ENCODE measurements at regions not wholly inside any gene's neighbourhood (a gene's known extent, or its start where the extent isn't known, plus 50 kb on each side); places are given as distances from the start of the nearest gene placed in this dataset.

DNA sequence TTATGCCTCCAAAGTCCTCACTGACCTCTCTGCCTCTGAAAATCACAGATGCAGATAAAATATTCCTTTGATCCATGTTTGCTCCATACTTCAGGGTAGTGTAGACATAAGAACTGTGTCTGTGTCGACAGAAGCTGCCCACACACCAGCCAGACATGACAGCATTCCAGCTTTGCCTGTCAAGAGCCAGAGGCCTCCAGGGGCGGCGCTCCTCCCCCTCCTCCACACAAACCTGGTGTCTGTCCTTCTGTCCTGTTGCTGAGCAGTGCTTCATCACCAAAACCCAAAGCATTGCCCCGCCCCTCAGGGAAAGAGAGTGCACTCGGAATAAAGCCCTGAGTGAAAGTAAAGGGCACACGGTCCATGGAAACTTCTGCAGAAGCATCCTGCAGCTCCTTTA lies 379.4 kb downstream of the FBXW7 start:
- H3K4me3 Mint-ChIP-seq, result no peak overlapping the region
- H3K27me3 Mint-ChIP-seq (ENCODE audit: low read depth), result peaks cover 40% of the 10 kb centered on the region
- TF ChIP-seq, protein P1, sequence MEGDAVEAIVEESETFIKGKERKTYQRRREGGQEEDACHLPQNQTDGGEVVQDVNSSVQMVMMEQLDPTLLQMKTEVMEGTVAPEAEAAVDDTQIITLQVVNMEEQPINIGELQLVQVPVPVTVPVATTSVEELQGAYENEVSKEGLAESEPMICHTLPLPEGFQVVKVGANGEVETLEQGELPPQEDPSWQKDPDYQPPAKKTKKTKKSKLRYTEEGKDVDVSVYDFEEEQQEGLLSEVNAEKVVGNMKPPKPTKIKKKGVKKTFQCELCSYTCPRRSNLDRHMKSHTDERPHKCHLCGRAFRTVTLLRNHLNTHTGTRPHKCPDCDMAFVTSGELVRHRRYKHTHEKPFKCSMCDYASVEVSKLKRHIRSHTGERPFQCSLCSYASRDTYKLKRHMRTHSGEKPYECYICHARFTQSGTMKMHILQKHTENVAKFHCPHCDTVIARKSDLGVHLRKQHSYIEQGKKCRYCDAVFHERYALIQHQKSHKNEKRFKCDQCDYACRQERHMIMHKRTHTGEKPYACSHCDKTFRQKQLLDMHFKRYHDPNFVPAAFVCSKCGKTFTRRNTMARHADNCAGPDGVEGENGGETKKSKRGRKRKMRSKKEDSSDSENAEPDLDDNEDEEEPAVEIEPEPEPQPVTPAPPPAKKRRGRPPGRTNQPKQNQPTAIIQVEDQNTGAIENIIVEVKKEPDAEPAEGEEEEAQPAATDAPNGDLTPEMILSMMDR (IDR thresholded peaks at IDR 0.05; ENCODE audit: unreplicated experiment in 3 of 3), result no peak
- H3K4me1 Mint-ChIP-seq, result peaks cover 16% of the 10 kb centered on the region
- H3K27ac Mint-ChIP-seq, result peak overlapping the region in 2 of 3 experiments; percentile 47 to 68
- H3K9me3 Mint-ChIP-seq, result no peaks in the 10 kb centered on the region
- no peaks in the 10 kb centered on the region for H3K36me3 Mint-ChIP-seq (ENCODE audit: low read depth)

DNA sequence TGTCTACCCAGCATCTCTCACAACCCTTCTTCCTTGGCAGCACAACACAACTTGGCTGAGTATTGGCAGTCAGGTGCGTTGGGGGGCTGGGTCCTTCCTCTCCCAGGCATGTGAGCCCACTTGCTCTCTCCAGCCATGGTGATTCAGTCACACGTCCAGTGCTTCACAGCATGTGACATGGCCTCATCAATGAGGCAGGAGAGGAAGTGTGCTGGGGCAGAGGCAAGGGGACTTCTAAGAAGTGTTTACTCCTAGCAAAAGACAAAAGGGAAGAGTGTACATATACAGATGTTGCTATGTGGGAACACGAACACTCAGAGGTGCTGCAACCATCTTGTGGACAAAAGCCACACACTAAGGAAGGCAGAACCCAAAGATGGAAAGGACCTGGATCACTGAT lies 380.8 kb downstream of the FBXW7 start:
- H3K27ac Mint-ChIP-seq, result no peak overlapping the region
- H3K4me1 Mint-ChIP-seq, result peaks cover 16% of the 10 kb centered on the region
- peaks cover 31% of the 10 kb centered on the region for H3K27me3 Mint-ChIP-seq (ENCODE audit: low read depth)
- H3K36me3 Mint-ChIP-seq (ENCODE audit: low read depth), result no peaks in the 10 kb centered on the region
- no peaks in the 10 kb centered on the region for H3K9me3 Mint-ChIP-seq
- TF ChIP-seq, protein P1 (IDR thresholded peaks at IDR 0.05; ENCODE audit: unreplicated experiment in 3 of 3), result no peak
- no peak overlapping the region for H3K4me3 Mint-ChIP-seq

DNA sequence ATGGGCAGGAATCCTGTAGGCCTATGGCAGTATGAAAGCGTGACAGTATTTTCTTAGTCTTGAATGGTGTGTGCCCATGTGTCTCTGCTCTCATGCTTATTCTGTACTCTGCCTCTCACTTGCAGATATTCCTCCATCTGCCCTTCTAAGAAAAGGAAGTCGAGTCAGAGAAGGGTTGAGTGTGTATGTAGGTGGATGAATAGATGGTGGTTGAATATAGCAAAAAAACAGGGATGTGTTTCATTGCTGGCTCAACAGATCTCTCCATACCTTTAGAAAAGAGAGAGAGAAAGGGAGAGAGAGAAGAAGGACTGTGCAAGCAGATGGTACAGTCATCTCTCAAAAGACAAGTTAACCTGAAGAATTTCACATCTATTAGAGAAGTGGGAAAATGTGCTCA lies 381.5 kb downstream of the FBXW7 start:
- H3K9me3 Mint-ChIP-seq, result no peaks in the 10 kb centered on the region
- H3K27me3 Mint-ChIP-seq (ENCODE audit: low read depth), result peaks cover 26% of the 10 kb centered on the region
- no peak overlapping the region for H3K27ac Mint-ChIP-seq
- H3K36me3 Mint-ChIP-seq (ENCODE audit: low read depth), result no peaks in the 10 kb centered on the region
- peaks cover 16% of the 10 kb centered on the region for H3K4me1 Mint-ChIP-seq
- TF ChIP-seq, protein P1 (IDR thresholded peaks at IDR 0.05; ENCODE audit: unreplicated experiment in 3 of 3), result no peak
- no peak overlapping the region for H3K4me3 Mint-ChIP-seq

DNA sequence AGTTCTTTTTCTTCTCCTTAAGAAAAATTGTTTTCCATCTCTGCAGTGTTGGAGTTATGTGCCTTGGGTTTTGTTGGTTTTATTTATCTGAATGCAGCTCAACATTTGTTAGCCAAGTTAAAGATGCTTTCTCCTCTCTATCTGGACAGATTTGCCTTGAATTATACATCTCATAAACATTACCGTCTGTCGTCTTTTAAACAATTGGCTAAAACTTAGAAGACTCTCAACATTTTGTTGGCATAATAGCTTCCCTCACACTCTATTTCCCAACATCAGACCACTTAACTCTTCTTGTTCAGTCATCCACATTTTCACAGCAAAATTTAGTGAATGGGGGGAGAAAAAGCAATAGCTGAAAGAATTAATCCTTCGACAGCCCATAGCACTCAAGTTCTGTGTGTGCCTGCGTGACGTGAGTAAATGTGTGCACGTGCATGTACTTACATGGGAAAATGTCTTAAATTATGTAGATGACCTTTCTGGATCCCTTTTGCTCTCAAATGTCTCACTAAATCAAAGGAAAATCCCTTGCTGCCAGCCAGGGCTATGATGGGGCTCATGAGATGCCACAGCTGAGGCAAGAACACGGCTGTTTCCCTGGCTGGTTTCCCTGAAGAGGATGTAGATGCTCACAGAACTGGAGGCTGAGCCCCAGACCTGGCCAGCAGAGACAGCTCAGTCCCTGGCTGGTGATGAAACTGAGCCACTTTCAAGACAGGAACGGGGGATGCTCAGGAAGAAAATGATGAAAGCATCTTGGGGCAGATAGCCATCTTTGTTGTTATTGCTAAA lies 382.2 kb downstream of the FBXW7 start:
- H3K27me3 Mint-ChIP-seq (ENCODE audit: low read depth), result peaks cover 20% of the 10 kb centered on the region
- no peak overlapping the region for H3K27ac Mint-ChIP-seq
- H3K4me3 Mint-ChIP-seq, result no peak overlapping the region
- H3K4me1 Mint-ChIP-seq, result peaks cover 16% of the 10 kb centered on the region
- no peaks in the 10 kb centered on the region for H3K9me3 Mint-ChIP-seq
- H3K36me3 Mint-ChIP-seq (ENCODE audit: low read depth), result no peaks in the 10 kb centered on the region
- TF ChIP-seq, protein P1 (IDR thresholded peaks at IDR 0.05; ENCODE audit: unreplicated experiment in 3 of 3), result no peak

DNA sequence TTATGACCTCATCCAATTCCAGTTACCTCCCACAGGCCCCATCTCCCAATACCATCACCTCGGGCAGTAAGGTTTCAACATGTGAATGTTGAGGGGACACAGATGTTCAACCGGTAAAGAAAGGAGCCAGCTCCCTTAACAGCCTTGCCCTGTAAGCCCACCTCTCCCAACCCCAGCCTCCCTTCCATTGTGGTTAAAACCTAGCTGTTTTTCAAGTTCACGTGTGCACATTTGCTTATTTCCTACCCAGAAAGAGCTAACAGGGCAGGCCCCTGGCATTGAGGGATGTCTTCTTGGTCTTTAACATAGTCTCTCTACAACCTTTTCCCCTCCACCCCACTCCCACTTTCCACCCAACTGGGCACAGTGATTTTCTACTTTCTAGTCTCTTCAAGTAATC lies 385.7 kb downstream of the FBXW7 start:
- Mint-ChIP-seq H3K4me3 (no peak overlapping the region), H3K27ac (no peak overlapping the region), H3K36me3 (ENCODE audit: low read depth) (peaks cover 10% of the 10 kb centered on the region), H3K4me1 (no peaks in the 10 kb centered on the region), H3K27me3 (ENCODE audit: low read depth) (peaks cover 15% of the 10 kb centered on the region), H3K9me3 (peaks cover 22% of the 10 kb centered on the region)
- TF ChIP-seq, protein P1 (IDR thresholded peaks at IDR 0.05; ENCODE audit: unreplicated experiment in 3 of 3), result no peak

DNA sequence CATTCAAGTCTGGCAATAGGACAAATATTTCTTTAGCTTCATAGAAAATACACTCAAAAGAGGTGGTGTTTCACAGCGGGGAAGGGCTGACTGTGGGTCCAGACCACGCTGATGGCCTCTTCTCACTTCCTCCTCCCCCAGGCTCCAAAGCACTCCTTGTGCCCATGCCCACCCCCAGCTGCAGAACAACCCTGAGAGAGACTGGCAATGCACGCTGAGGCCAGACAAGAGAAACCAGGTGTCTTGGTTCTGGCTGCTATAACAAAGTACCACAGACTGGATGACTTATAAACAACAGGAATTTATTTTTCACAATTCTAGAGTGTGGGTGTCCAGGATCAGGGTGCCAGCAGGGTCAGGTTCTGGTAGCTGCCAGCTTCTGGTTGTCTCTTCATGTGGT lies 386.1 kb downstream of the FBXW7 start:
- Mint-ChIP-seq H3K27me3 (ENCODE audit: low read depth) (peaks cover 11% of the 10 kb centered on the region), H3K27ac (no peak overlapping the region), H3K4me3 (no peak overlapping the region), H3K9me3 (peaks cover 25% of the 10 kb centered on the region), H3K36me3 (ENCODE audit: low read depth) (peaks cover 10% of the 10 kb centered on the region), H3K4me1 (no peaks in the 10 kb centered on the region)
- TF ChIP-seq, protein P1 (IDR thresholded peaks at IDR 0.05; ENCODE audit: unreplicated experiment in 3 of 3), result no peak

Measured in nephron (organoid).